ENCODE measurements at regions not wholly inside any gene's neighbourhood (a gene's known extent, or its start where the extent isn't known, plus 50 kb on each side); places are given as distances from the start of the nearest gene placed in this dataset.

- no peaks in the 10 kb centered on the region for H3K9me3 ChIP-seq (replicated peaks; ENCODE audit: control insufficient read depth, insufficient read depth, low read length)
- ChIA-PET RAD21 (ENCODE audit: unreplicated experiment) (no interaction called here), CTCF (no interaction called here), SMC1A (ENCODE audit: uncharacterized antibody, unreplicated experiment) (no interaction called here), POLR2A (no interaction called here)
- no peak overlapping the region for H3K4me2 ChIP-seq (ENCODE audit: control insufficient read depth, insufficient read depth)
- peaks cover 0 to 3% of the 10 kb centered on the region in 2 experiments; a peak in 2 of 4 replicates for H3K27me3 ChIP-seq (replicated peaks in 1 of 2; ENCODE audit: control insufficient read depth in 2 of 2, insufficient read depth in 2 of 2, low read length in 1 of 2)
- no peaks in the 10 kb centered on the region for H3K79me2 ChIP-seq (ENCODE audit: control insufficient read depth, insufficient read depth, low read length)
- BruUV-seq (replicated peaks) = no TSS peak
- no peaks in the 10 kb centered on the region for H4K20me1 ChIP-seq (ENCODE audit: control insufficient read depth, insufficient read depth)
- no peak overlapping the region for H3K9ac ChIP-seq (ENCODE audit: control insufficient read depth, insufficient read depth, low read length)
- no peak for TF ChIP-seq MXI1 (IDR thresholded peaks at IDR 0.05; ENCODE audit: low read depth, low read length)
- TF ChIP-seq EP300 (IDR thresholded peaks at IDR 0.05; ENCODE audit: borderline replicate concordance in 1 of 2, control insufficient read depth in 1 of 2, low read depth in 2 of 2, low read length in 2 of 2) = no peak
- no peak for TF ChIP-seq CBX3 (IDR thresholded peaks at IDR 0.05; ENCODE audit: borderline replicate concordance, low read depth)
- TF ChIP-seq ZNF24 (IDR thresholded peaks at IDR 0.05) = no peak
- TF ChIP-seq SRF (IDR thresholded peaks at IDR 0.05; ENCODE audit: low read depth in 2 of 2, low read length in 2 of 2) = no peak
- no peak for TF ChIP-seq IRF5 (IDR thresholded peaks at IDR 0.05; ENCODE audit: borderline replicate concordance)
- TF ChIP-seq SP1 (IDR thresholded peaks at IDR 0.05; ENCODE audit: low read depth, low read length) = no peak
- no peak for TF ChIP-seq MEF2A (IDR thresholded peaks at IDR 0.05; ENCODE audit: insufficient read depth, low read depth, low read length)
- TF ChIP-seq CREB1 (IDR thresholded peaks at IDR 0.05; ENCODE audit: low read depth) = no peak
- no peak for TF ChIP-seq TCF3 (IDR thresholded peaks at IDR 0.05; ENCODE audit: borderline replicate concordance, insufficient read depth, low read depth, low read length)
- no peak for TF ChIP-seq WRNIP1 (IDR thresholded peaks at IDR 0.05; ENCODE audit: borderline replicate concordance, low read depth, low read length)
- no peak for TF ChIP-seq CREM (IDR thresholded peaks at IDR 0.05; ENCODE audit: low read depth)
- no peak for TF ChIP-seq TBL1XR1 (IDR thresholded peaks at IDR 0.05; ENCODE audit: low read depth, low read length)
- TF ChIP-seq HDAC6 (IDR thresholded peaks at IDR 0.05; ENCODE audit: unreplicated experiment) = no peak
- H3K36me3 ChIP-seq (ENCODE audit: control insufficient read depth in 2 of 2, insufficient read depth in 2 of 2, low read length in 1 of 2) = no peaks in the 10 kb centered on the region
- no peaks in the 10 kb centered on the region for H3K4me1 ChIP-seq (ENCODE audit: control insufficient read depth, insufficient read depth, low read length)
- FAIRE-seq = no peak
- DNase-seq (ENCODE audit: low read depth, low spot score) = no peak
- intact Hi-C loops (cut with micrococcal nuclease; ENCODE audit: unreplicated experiment) = no loop called here
- no peak overlapping the region for H3K4me3 ChIP-seq
- in situ Hi-C loops (cut with MboI) = no loop called here
- 31% methylated on average over 1 of the region's 1 CpG for WGBS (ENCODE audit: insufficient coverage, insufficient replicate concordance, low lambda C conversion rate, missing lambda C conversion rate)
- no peak overlapping the region for H3K27ac ChIP-seq (ENCODE audit: control insufficient read depth, insufficient read depth)
- ATAC-seq = no peak
- no peak overlapping the region for H2AFZ ChIP-seq (ENCODE audit: control insufficient read depth, low read depth, low read length)
Observed at GRCh38 chr2:19682493-19682892, 219.3 kb downstream of the TTC32 start.

Measured in GM12878 (cell line).